Hepatocyte (in vitro differentiated cells): ENCODE measurements at regions not wholly inside any gene's neighbourhood (a gene's known extent, or its start where the extent isn't known, plus 50 kb on each side); places are given as distances from the start of the nearest gene placed in this dataset.

Source experiments
- DNase-seq: peaks from one replicate; pipeline ENCODE4 v3.0.0-alpha.2; 2016; ENCODE audit warnings: low spot score
- H2AFZ ChIP-seq: fragments of 200-600 bp; sonication (generic); 2 replicates; pipeline ENCODE4 v1.6.0; 2016; ENCODE audit warnings: antibody characterized with exemption, mild to moderate bottlenecking
- H3K27ac ChIP-seq: fragments of 200-600 bp; sonication (generic); 2 replicates; pipeline ENCODE4 v1.5.1; 2016; ENCODE audit warnings: mild to moderate bottlenecking
- H3K27me3 ChIP-seq: fragments of 200-600 bp; sonication (generic); 2 replicates; pipeline ENCODE4 v1.6.1; 2016
- H3K36me3 ChIP-seq: fragments of 200-600 bp; sonication (generic); replicated peaks from 2 replicates; pipeline ENCODE4 v1.5.1; 2016; ENCODE audit warnings: low read depth; ENCODE audit not compliant: insufficient read depth
- H3K4me1 ChIP-seq: fragments of 200-600 bp; sonication (generic); 2 replicates; pipeline ENCODE4 v1.5.1; 2016; ENCODE audit warnings: mild to moderate bottlenecking, moderate library complexity; ENCODE audit not compliant: insufficient read depth
- H3K4me2 ChIP-seq: fragments of 200-600 bp; sonication (generic); 2 replicates; pipeline ENCODE4 v1.6.0; 2016
- H3K4me3 ChIP-seq: fragments of 200-600 bp; sonication (generic); 2 replicates; pipeline ENCODE4 v1.5.1; 2016; ENCODE audit warnings: mild to moderate bottlenecking
- H3K79me2 ChIP-seq: fragments of 200-600 bp; sonication (generic); 2 replicates; pipeline ENCODE4 v1.6.0; 2017; ENCODE audit warnings: mild to moderate bottlenecking
- H3K9me2 ChIP-seq: fragments of 200-600 bp; sonication (generic); replicated peaks from 2 replicates; pipeline ENCODE4 v1.6.0; 2017; ENCODE audit warnings: mild to moderate bottlenecking; ENCODE audit not compliant: insufficient read depth
- H3K9me3 ChIP-seq: fragments of 200-600 bp; sonication (generic); 2 replicates; pipeline ENCODE4 v1.5.1; 2016; ENCODE audit warnings: low read depth, mild to moderate bottlenecking
- H4K20me1 ChIP-seq: fragments of 200-600 bp; sonication (generic); 2 replicates; pipeline ENCODE4 v1.6.0; 2016; ENCODE audit warnings: mild to moderate bottlenecking; ENCODE audit not compliant: insufficient read depth, poor library complexity, severe bottlenecking
- CTCF ChIP-seq: fragments of 200-600 bp; sonication (generic); IDR thresholded peaks from 2 replicates; pipeline ENCODE4 v1.5.1; 2016; ENCODE audit warnings: antibody characterized with exemption, mild to moderate bottlenecking; ENCODE audit not compliant: poor library complexity
- EZH2 ChIP-seq: fragments of 200-600 bp; sonication (generic); IDR thresholded peaks from 2 replicates; pipeline ENCODE4 v1.6.1; 2016; ENCODE audit warnings: antibody characterized with exemption, mild to moderate bottlenecking, borderline replicate concordance
- EZH2phosphoT487 ChIP-seq: fragments of 200-600 bp; sonication (generic); IDR thresholded peaks from one replicate; pipeline ENCODE4 v1.6.1; 2018; ENCODE audit warnings: antibody characterized with exemption, mild to moderate bottlenecking, low read depth, moderate library complexity; ENCODE audit not compliant: unreplicated experiment, severe bottlenecking
- WGBS: methylation state at CpG from one replicate; pipeline ENCODE4 v1.1.6; 2016; ENCODE audit warnings: low lambda C conversion rate; ENCODE audit errors: missing lambda C conversion rate; 5-methylcytosine and 5-hydroxymethylcytosine counted together

DNA sequence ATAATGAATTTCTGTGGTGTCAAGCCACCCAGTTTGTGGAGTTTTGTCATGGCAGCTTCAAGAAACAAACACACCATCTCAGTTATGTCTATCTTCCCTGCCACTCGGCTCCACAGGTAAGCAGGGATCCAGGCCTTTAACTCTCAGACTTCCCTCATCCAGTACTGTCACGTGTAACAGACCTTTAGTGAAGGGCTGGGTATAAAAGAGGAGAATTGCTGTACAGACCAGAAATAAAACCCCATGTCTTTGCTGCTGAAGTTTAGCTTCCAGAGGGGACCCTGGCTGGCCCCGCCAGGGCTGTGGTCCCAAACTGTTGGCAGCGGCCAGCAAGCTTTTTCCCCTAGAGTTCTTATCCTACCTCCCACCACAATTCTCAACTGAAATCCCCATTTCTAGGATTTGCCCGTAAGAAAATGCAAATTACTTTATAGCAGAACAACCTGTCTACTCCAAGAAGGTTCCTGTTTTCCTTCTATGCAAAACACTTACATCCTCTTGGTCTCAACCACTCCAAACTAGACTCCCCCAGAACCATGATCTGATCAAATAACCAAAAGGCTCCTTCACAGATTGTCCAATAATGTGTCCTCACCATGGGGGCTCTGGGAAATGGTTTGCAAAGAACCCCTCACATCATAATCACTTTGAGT lies 438.0 kb upstream of the ID2 start:
- no peaks in the 10 kb centered on the region for H3K9me2 ChIP-seq
- H3K4me3 ChIP-seq, result no peak overlapping the region
- H3K27ac ChIP-seq, result no peak overlapping the region
- H3K36me3 ChIP-seq, result no peaks in the 10 kb centered on the region
- H2AFZ ChIP-seq, result no peak overlapping the region
- no peaks in the 10 kb centered on the region for H4K20me1 ChIP-seq
- TF ChIP-seq EZH2phosphoT487, result no peak
- TF ChIP-seq CTCF, result no peak
- DNase-seq, result no peak
- no peaks in the 10 kb centered on the region for H3K9me3 ChIP-seq
- WGBS, result 96% methylated on average over 5 of the region's 5 CpGs
- no peaks in the 10 kb centered on the region for H3K4me1 ChIP-seq
- H3K79me2 ChIP-seq, result no peaks in the 10 kb centered on the region
- H3K27me3 ChIP-seq, result no peaks in the 10 kb centered on the region
- H3K4me2 ChIP-seq, result no peak overlapping the region

DNA sequence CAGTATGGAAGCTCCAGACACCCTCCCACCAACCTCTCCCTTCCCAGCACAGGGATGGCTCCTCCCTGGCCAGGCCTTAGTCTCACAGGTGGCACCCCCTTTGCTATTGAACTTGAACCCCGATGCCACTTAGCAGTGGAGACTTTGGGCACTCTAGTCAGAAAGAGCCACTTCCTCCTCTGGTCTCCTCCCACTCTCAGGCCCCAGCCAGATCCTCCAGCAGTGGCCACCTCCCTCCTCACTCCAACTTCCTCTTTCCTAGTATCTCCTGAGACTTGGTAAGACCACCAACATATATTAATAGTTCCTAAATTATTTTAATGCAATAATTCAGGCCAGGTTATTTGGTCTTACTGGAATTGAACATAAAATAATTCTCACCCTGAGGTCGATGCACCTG lies 437.2 kb upstream of the ID2 start:
- no peak overlapping the region for H3K4me2 ChIP-seq
- no peaks in the 10 kb centered on the region for H3K4me1 ChIP-seq
- no peaks in the 10 kb centered on the region for H3K79me2 ChIP-seq
- DNase-seq, result no peak
- no peaks in the 10 kb centered on the region for H3K27me3 ChIP-seq
- H3K4me3 ChIP-seq, result no peak overlapping the region
- no peaks in the 10 kb centered on the region for H4K20me1 ChIP-seq
- H3K27ac ChIP-seq, result no peak overlapping the region
- no peaks in the 10 kb centered on the region for H3K9me2 ChIP-seq
- no peaks in the 10 kb centered on the region for H3K9me3 ChIP-seq
- WGBS, result 98% methylated on average over 2 of the region's 2 CpGs
- H3K36me3 ChIP-seq, result no peaks in the 10 kb centered on the region
- no peak overlapping the region for H2AFZ ChIP-seq
- no peak for TF ChIP-seq EZH2
- TF ChIP-seq EZH2phosphoT487, result no peak
- no peak for TF ChIP-seq CTCF

DNA sequence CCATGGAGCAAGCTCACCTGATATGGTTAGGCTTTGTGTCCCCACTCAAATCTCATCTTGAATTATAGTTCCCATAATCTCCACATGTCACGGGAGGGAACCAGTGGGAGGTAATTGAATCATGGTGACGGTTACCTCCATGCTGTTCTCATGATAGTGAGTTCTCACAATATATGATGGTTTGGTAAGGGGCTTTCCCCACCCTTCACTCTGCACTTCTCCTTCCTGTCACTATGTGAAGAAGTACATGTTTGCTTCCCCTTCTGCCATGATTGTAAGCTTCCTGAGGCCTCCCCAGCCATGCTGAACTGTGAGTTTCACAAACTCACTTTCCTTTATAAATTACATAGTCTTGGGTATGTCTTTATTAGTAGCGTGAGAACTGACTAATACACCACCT lies 435.7 kb upstream of the ID2 start:
- no peaks in the 10 kb centered on the region for H3K4me1 ChIP-seq
- no peaks in the 10 kb centered on the region for H4K20me1 ChIP-seq
- H3K4me3 ChIP-seq, result no peak overlapping the region
- no peaks in the 10 kb centered on the region for H3K36me3 ChIP-seq
- 96% methylated on average over 3 of the region's 3 CpGs for WGBS
- TF ChIP-seq EZH2 (no peak), EZH2phosphoT487 (no peak), CTCF (no peak)
- no peaks in the 10 kb centered on the region for H3K9me2 ChIP-seq
- DNase-seq, result no peak
- H3K9me3 ChIP-seq, result no peaks in the 10 kb centered on the region
- no peak overlapping the region for H3K4me2 ChIP-seq
- H3K79me2 ChIP-seq, result no peaks in the 10 kb centered on the region
- H3K27ac ChIP-seq, result no peak overlapping the region
- H2AFZ ChIP-seq, result no peak overlapping the region
- no peaks in the 10 kb centered on the region for H3K27me3 ChIP-seq
